K562 (cell line): ENCODE measurements at regions not wholly inside any gene's neighbourhood (a gene's known extent, or its start where the extent isn't known, plus 50 kb on each side); places are given as distances from the start of the nearest gene placed in this dataset.

Experiments
- ATAC-seq: fragments of 200-7000 bp; cut with Tn5 transposase; 3 replicates; pipeline ENCODE4 v1.9.1; 2020; ENCODE audit warnings: moderate library complexity
- BruUV-seq: library from RNA; stranded (reverse); fragments of 400-500 nt; replicated peaks from 2 replicates; lab custom pipeline; 2021; lab: Mats Ljungman, UMichigan
- CTCF ChIA-PET: fragments of 300-600 bp; formaldehyde crosslinking; extraction: SDS; loops from one replicate; lab custom pipeline; 2021; ENCODE audit warnings: low intra/inter-chr PET ratio; lab: Yijun Ruan, JAX
- POLR2A ChIA-PET: fragments of 300-600, 350-650 bp; sonication (Branson Sonifier 250); formaldehyde crosslinking; extraction: SDS; loops from one replicate; lab custom pipeline; 2021; ENCODE audit warnings: antibody characterized with exemption, inconsistent platforms; lab: Yijun Ruan, JAX
- DNase-seq, 4 experiments: peaks; one replicate each; pipeline versions ENCODE4 v3.0.0 to v3.0.0-alpha.2; 2011 to 2018; ENCODE audit warnings: low spot score in 3 of 4, mixed read lengths in 3 of 4; ENCODE audit errors: extremely low read depth in 1 of 4
- FAIRE-seq: peaks from 2 replicates; lab custom pipeline; 2011; peaks lifted over from hg19 to GRCh38; lab: Jason Lieb, UNC
- H2AFZ ChIP-seq: 2 replicates; pipeline ENCODE4 v1.6.0; 2011; ENCODE audit warnings: low read depth, low read length, control low read depth, inconsistent platforms
- H3K27ac ChIP-seq: fragments of 200-600 bp; 3 replicates; pipeline ENCODE4 v1.8.0; 2011; ENCODE audit warnings: low read depth, mild to moderate bottlenecking, control low read depth, inconsistent platforms, low read length, moderate library complexity, mixed read lengths; ENCODE audit errors: extremely low read depth
- H3K27me3 ChIP-seq, 2 experiments: fragments of 300-600 bp in 1 of 2; 2 replicates in 1 of 2; 3 replicates in 1 of 2; pipeline versions ENCODE4 v1.6.0 to v1.8.0; 2011; ENCODE audit warnings: inconsistent platforms in 2 of 2, low read length in 2 of 2, mild to moderate bottlenecking in 1 of 2, mixed read lengths in 1 of 2, moderate library complexity in 1 of 2; ENCODE audit not compliant: control insufficient read depth in 2 of 2, insufficient read depth in 2 of 2
- H3K36me3 ChIP-seq: fragments of 300-600 bp; 3 replicates; pipeline ENCODE4 v1.8.0; 2011; ENCODE audit warnings: mild to moderate bottlenecking, low read length, inconsistent platforms; ENCODE audit not compliant: control insufficient read depth, insufficient read depth
- H3K4me1 ChIP-seq, 2 experiments: fragments of 200-600 bp in 1 of 2; replicated peaks in 1 of 2; 2 replicates in 1 of 2; 3 replicates in 1 of 2; pipeline versions ENCODE4 v1.5.1 to v1.8.0; 2011; ENCODE audit warnings: inconsistent platforms in 2 of 2, low read length in 2 of 2, mild to moderate bottlenecking in 1 of 2, mixed read lengths in 1 of 2, moderate library complexity in 1 of 2; ENCODE audit not compliant: control insufficient read depth in 2 of 2, insufficient read depth in 2 of 2
- H3K4me2 ChIP-seq: 2 replicates; pipeline ENCODE4 v1.6.1; 2011; ENCODE audit warnings: low read length, control low read depth, inconsistent platforms, mixed read lengths; ENCODE audit not compliant: insufficient read depth
- H3K4me3 ChIP-seq: fragments of 200-600 bp; sonication (generic), shearing (Covaris generic); 2 replicates; pipeline ENCODE4 v1.5.1; 2016; ENCODE audit warnings: control low read depth, inconsistent platforms
- H3K79me2 ChIP-seq: fragments of 200-600 bp; 3 replicates; pipeline ENCODE4 v1.8.0; 2011; ENCODE audit warnings: low read length, inconsistent platforms; ENCODE audit not compliant: control insufficient read depth, insufficient read depth
- H3K9ac ChIP-seq, 2 experiments: 2 replicates each; pipeline versions ENCODE4 v1.6.0 to v1.6.1; 2011; ENCODE audit warnings: low read depth in 2 of 2, low read length in 2 of 2, control low read depth in 1 of 2, inconsistent platforms in 1 of 2, mild to moderate bottlenecking in 1 of 2, mixed read lengths in 1 of 2; ENCODE audit not compliant: insufficient read depth in 1 of 2
- H3K9me1 ChIP-seq: one replicate; pipeline ENCODE4 v1.6.0; 2011; ENCODE audit warnings: inconsistent platforms, mild to moderate bottlenecking, low read length, moderate library complexity; ENCODE audit not compliant: control insufficient read depth, insufficient read depth
- H3K9me3 ChIP-seq: replicated peaks from 2 replicates; pipeline ENCODE4 v1.5.1; 2011; ENCODE audit warnings: low read depth, low read length, inconsistent platforms; ENCODE audit not compliant: control insufficient read depth, insufficient read depth
- H4K20me1 ChIP-seq: replicated peaks from 2 replicates; pipeline ENCODE4 v1.6.1; 2011; ENCODE audit warnings: low read length, inconsistent platforms, mixed read lengths; ENCODE audit not compliant: control insufficient read depth, insufficient read depth
- ARID1B ChIP-seq: fragments of 450-650 bp; IDR thresholded peaks from 2 replicates; pipeline ENCODE4 v1.6.1; 2016; ENCODE audit warnings: antibody characterized with exemption, mild to moderate bottlenecking, inconsistent platforms
- CBFB ChIP-seq: sonication (generic); formaldehyde crosslinking; IDR thresholded peaks from 2 replicates; pipeline ENCODE4 v1.4.0; 2020; ENCODE audit warnings: mild to moderate bottlenecking, missing genetic modification reagents
- KAT8 ChIP-seq: fragments of 450-650 bp; IDR thresholded peaks from 2 replicates; pipeline ENCODE4 v1.6.1; 2016; ENCODE audit warnings: low read depth, mild to moderate bottlenecking
- KLF6 ChIP-seq: fragments of 250-450 bp; sonication (Bioruptor Pico); IDR thresholded peaks from 2 replicates; pipeline ENCODE4 v1.4.0; 2020; ENCODE audit warnings: mild to moderate bottlenecking, moderate library complexity, borderline replicate concordance
- LARP7 ChIP-seq: fragments of 450-650 bp; IDR thresholded peaks from 2 replicates; pipeline ENCODE4 v1.6.1; 2016
- NRF1 ChIP-seq, 2 experiments: fragments of 450-650 bp; IDR thresholded peaks in 1 of 2; conservative IDR thresholded peaks in 1 of 2; 2 replicates each; pipeline ENCODE4 v1.6.1; 2014; ENCODE audit warnings: mild to moderate bottlenecking in 2 of 2
- PTBP1 ChIP-seq: fragments of 200-400 bp; formaldehyde crosslinking; IDR thresholded peaks from 2 replicates; pipeline ENCODE4 v1.6.1; 2017; ENCODE audit warnings: low read depth, low read length
- RNF219 ChIP-seq: fragments of 250-450 bp; sonication (Bioruptor Pico); IDR thresholded peaks from 2 replicates; pipeline ENCODE4 v1.5.0; 2022; ENCODE audit warnings: mild to moderate bottlenecking
- SAFB2 ChIP-seq: fragments of 200-400 bp; formaldehyde crosslinking; IDR thresholded peaks from 2 replicates; pipeline ENCODE4 v1.6.1; 2018; ENCODE audit warnings: borderline replicate concordance, low read length, low read depth, moderate library complexity; ENCODE audit not compliant: severe bottlenecking
- SIN3B ChIP-seq: fragments of 450-650 bp; IDR thresholded peaks from 2 replicates; pipeline ENCODE4 v1.6.1; 2017; ENCODE audit warnings: low read depth, mild to moderate bottlenecking, moderate library complexity
- SMC3 ChIP-seq: conservative IDR thresholded peaks from 2 replicates; pipeline ENCODE4 v1.6.1; 2011; ENCODE audit warnings: low read depth, low read length, improper control_type of control experiment; ENCODE audit not compliant: insufficient read depth
- USF2 ChIP-seq: sonication (generic); formaldehyde crosslinking; IDR thresholded peaks from 2 replicates; pipeline ENCODE4 v1.5.0; 2020; ENCODE audit warnings: missing genetic modification reagents
- WGBS: fragments of 100-300 bp; shearing (Covaris generic); methylation state at CpG from one replicate; pipeline ENCODE4 v1.1.6; 2016; ENCODE audit warnings: low coverage, mixed read lengths; ENCODE audit not compliant: insufficient coverage; ENCODE audit errors: missing lambda C conversion rate; 5-methylcytosine and 5-hydroxymethylcytosine counted together
- in situ Hi-C: fragments of 300-500 bp; cut with MboI; formaldehyde crosslinking; loops from 4 replicates; pipeline ENCODE4 v1.15.0; 2018; ENCODE audit warnings: inconsistent platforms, mixed read lengths
- intact Hi-C: fragments of 100-400 bp; cut with micrococcal nuclease; formaldehyde crosslinking; loops from 2 replicates; pipeline ENCODE4 v1.14.2; 2022

GRCh38 chr21:22352088-22352487 lies 1353.9 kb downstream of the NCAM2 start:
- no peak for DNase-seq
- WGBS, result 29% methylated on average over 1 of the region's 1 CpG
- no peak overlapping the region for H3K4me2 ChIP-seq

More at GRCh38 chr21:22352088-22352487, 1353.9 kb downstream of the NCAM2 start:
- Histone ChIP-seq H3K36me3 (no peaks in the 10 kb centered on the region), H3K9ac (no peak overlapping the region), H3K27ac (no peak overlapping the region), H3K4me3 (no peak overlapping the region), H3K4me1 (no peaks in the 10 kb centered on the region), H3K9me3 (no peaks in the 10 kb centered on the region), H4K20me1 (no peaks in the 10 kb centered on the region), H3K79me2 (no peaks in the 10 kb centered on the region), H3K27me3 (no peaks in the 10 kb centered on the region), H2AFZ (no peak overlapping the region), H3K9me1 (no peaks in the 10 kb centered on the region)
- intact Hi-C loops (no loop called here), in situ Hi-C loops (no loop called here)
- no peak for ATAC-seq
- no TSS peak for BruUV-seq
- CTCF ChIA-PET, result no interaction called here
- TF ChIP-seq KLF6 (CRISPR knock-in tag) (no peak), SIN3B (no peak), USF2 (CRISPR knock-in tag) (no peak), SMC3 (no peak), SAFB2 (no peak), NRF1 (conservative IDR thresholded peaks at IDR 0.05 in 1 of 2, IDR thresholded peaks at IDR 0.05 in 1 of 2) (no peak), KAT8 (no peak), PTBP1 (no peak), CBFB (CRISPR knock-in tag) (no peak), RNF219 (no peak), ARID1B (no peak), LARP7 (no peak)
- TF ChIP-seq, all 486 proteins: peak for 0
- no peak for FAIRE-seq
- POLR2A ChIA-PET, result no interaction called here
